NOMO-1 (cell line): ENCODE measurements at regions not wholly inside any gene's neighbourhood (a gene's known extent, or its start where the extent isn't known, plus 50 kb on each side); places are given as distances from the start of the nearest gene placed in this dataset.
A peak's percentile ranks its signal among the peaks of the same experiment; 100 is the strongest.
"Not testable (repeated sequence)": the region's sequence is repeated elsewhere in the genome, so short reads cannot be mapped to it uniquely, and the experiment has no call there.

Experiments
- DNase-seq, 2 experiments: peaks; one replicate each; lab custom pipeline; 2025; ENCODE audit not compliant: unreplicated experiment in 2 of 2; lab: John Stamatoyannopoulos, UW

GRCh38 chr13:24931450-24932251 is 164.3 kb upstream of the PABPC3 start:
- DNase-seq: no peak

- not testable (repeated sequence) for DNase-seq
Observed at GRCh38 chr13:24933106-24934023, 162.6 kb upstream of the PABPC3 start.

- not testable (repeated sequence) for DNase-seq
Observed at GRCh38 chr13:24934024-24934385, 161.9 kb upstream of the PABPC3 start.

GRCh38 chr13:24938966-24939365 is 157.0 kb upstream of the PABPC3 start:
- no peak for DNase-seq

- DNase-seq: not testable (repeated sequence)
Observed at GRCh38 chr13:24941023-24941713, 154.8 kb upstream of the PABPC3 start.

GRCh38 chr13:24943136-24943535 is 152.8 kb upstream of the PABPC3 start:
- no peak for DNase-seq

GRCh38 chr13:24944073-24944472 is 151.9 kb upstream of the PABPC3 start:
- DNase-seq: not testable (repeated sequence)

- DNase-seq: not testable (repeated sequence)
Observed at GRCh38 chr13:24948977-24949376, 147.0 kb upstream of the PABPC3 start.

GRCh38 chr13:24950611-24951010 is 145.3 kb upstream of the PABPC3 start:
- not testable (repeated sequence) for DNase-seq

- not testable (repeated sequence) for DNase-seq
Observed at GRCh38 chr13:24967970-24968369, 128.0 kb upstream of the PABPC3 start.

- not testable (repeated sequence) for DNase-seq
Observed at GRCh38 chr13:24968416-24968815, 127.5 kb upstream of the PABPC3 start.

GRCh38 chr13:24973102-24973501 is 122.8 kb upstream of the PABPC3 start:
- DNase-seq: not testable (repeated sequence)

- DNase-seq: not testable (repeated sequence)
Observed at GRCh38 chr13:24981181-24981803, 114.6 kb upstream of the PABPC3 start.

- peak in 1 of 2 experiments; percentile 3 for DNase-seq
Observed at GRCh38 chr13:24982333-24982999, 113.5 kb upstream of the PABPC3 start.

GRCh38 chr13:24983094-24983493 is 112.8 kb upstream of the PABPC3 start:
- no peak for DNase-seq

- DNase-seq: no peak
Observed at GRCh38 chr13:24984134-24984533, 111.8 kb upstream of the PABPC3 start.

GRCh38 chr13:24985107-24985506 is 110.8 kb upstream of the PABPC3 start:
- DNase-seq: no peak

- DNase-seq: no peak
Observed at GRCh38 chr13:24985896-24986295, 110.0 kb upstream of the PABPC3 start.

GRCh38 chr13:24986826-24987225 is 109.1 kb upstream of the PABPC3 start:
- no peak for DNase-seq

- not testable (repeated sequence) for DNase-seq
Observed at GRCh38 chr13:24989959-24990358, 106.0 kb upstream of the PABPC3 start.
